Ureter (tissue), 1 donor: ENCODE measurements at regions not wholly inside any gene's neighbourhood (a gene's known extent, or its start where the extent isn't known, plus 50 kb on each side); places are given as distances from the start of the nearest gene placed in this dataset.

Experiments
- DNase-seq: peaks from one replicate; pipeline ENCODE4 v3.0.0-alpha.2; 2020; ENCODE audit warnings: low spot score
- donor health status: DM: yes; HTN: yes; CAD: no.

DNA sequence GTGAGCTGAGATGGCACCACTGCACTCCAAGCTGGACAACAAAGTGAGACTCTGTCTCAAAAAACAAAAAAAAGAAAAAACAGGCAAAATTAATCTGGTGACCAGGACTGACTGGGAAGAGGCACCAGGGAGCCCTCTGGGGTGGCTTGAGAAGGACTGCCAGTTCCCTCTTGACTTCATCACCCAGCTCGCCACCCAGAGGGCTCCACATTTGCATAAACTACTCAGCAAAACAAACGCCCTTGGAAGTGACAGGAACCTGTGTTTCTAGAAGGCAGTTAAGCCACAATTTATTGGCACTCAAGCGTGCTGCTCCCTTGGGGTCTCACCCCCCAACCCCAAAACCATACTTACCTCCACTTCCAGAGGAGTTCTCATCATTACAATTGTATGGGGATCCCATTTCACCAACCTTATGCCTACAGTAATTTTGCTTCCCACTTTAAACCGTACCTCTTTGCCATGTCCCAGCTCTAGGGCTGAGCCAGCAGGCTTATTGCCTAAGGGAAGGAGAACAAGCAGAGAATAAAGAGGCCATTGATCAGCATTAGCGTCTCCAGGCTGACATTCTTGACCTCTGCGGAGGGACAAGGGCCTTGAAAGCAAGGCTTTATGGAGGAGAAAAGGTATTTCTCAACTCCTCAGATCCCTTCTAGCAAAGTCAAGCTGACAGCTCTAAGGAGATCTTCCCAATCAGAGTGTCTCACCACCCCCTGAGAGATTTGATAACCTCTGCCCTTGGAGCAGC is 357.4 kb downstream of the SHQ1 start:
- DNase-seq = no peak

DNA sequence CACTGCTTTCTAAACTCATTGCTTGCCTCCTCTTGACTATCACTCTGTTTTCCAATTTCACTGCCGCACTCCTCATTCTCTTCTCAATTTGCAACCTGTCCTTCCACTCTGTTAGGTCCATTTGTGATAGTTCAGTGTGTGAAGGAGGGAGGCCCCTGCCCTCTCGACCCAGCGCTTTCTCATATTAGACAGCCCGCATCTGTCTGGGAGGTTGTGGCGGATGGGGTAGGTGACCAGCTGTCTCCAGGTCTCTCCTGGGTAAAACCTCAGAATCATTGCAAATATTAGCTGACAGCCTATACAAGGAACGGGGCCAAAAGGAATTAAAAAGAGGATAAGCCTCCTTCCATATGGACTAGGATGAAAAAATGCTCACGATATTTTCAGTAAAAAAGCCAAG is 358.3 kb downstream of the SHQ1 start:
- no peak for DNase-seq

DNA sequence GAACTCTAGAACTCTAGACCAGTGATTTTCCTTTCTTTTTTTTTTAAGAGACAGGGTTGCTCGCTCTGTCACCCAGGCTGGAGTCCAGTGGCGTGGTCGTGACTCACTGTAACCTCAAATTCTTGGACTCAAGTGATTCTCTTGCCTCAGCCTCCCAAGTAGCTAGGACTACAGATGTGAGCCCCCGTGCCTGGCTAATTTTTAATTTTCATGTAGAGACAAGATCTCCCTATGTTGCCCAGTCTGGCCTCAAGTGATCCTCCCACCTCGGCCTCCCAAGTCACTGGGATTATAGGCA is 359.6 kb downstream of the SHQ1 start:
- DNase-seq = no peak

DNA sequence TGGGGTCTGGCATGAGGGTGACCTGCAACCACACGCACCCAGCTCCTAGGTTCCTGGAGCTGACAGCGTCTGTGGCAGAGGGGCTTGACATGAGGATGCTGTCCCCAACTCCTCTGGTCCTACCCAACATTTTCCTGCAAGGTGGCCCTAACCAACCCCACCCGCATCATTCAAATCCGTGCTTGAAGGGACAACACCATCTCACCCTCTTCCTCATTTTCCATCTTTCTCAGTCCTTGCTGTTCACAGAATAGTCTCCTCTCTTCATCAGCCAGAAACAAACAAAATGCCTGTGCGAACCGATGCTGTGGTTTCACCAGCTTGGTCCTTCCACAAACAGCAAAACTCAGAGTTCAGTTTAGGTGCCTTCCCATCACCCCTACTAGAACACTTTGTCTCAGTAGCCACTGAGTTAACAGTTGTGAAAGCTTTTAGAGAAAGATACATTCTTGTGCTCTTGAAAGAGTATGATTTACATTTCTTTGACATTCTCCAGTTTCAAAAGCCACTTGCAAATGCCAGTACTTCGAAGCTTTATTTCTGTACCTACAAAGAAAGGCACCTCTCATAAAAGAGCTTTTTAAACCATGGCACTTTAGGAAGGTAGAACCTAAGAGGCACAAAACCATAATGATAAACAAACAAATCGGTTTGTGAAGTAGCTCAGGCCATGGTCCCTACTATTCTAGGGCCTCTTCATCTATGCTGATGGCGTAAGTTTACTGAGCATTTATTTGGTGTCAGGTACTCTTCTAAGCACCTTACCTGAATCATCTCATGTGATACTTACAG is 360.1 kb downstream of the SHQ1 start:
- no peak for DNase-seq

DNA sequence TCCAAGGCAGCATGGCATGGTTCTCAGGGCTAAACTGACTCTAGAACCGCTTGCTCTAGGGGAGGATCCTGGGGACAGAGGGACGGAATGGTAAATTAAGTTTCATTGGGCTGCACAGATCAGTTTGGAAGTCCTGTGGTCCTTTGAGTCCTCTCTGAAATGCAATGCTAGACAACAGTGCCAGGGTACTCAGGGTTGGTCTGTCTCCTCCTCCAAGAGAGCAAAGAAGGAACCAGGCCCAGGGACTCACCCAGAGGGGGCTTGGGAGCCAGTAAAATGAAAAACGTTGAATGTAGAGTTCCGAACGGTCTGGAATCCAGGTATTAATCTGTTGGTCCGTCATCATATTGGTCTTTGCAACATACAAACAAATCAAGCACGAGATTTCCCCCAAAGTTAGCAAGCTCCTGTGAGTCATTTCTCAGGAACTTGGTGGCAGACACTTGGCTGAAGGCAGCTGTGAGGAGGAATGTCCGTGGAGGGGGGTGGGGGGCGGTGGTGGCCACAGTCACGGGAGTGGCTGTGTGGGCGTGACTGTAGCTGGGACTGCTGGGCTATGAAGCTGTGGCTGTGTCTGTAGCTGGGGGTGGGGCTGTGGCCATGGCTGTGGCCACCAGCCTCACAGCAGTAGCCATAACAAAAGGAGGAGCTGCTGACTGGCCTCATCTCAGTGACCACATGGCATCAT is 361.0 kb downstream of the SHQ1 start:
- peak; percentile 84 for DNase-seq

DNA sequence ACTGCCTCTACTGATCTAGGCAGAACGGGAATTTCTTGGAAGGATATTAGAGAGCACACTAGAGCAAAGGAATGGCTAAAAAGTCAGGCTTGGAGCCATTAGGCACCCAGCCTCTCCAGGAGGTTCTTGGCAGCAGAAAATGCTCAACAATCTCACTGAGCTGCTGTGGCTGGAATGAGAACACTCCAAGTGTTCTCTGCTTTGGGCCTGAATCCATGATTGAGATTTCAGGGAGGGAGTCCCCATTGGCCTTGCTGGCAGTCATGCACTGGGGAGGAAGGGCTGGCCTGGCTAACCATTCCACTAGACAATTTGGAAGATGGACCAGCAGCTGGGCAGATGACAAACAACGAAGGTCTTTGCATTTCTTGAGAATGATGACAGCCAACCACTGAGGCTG is 362.6 kb downstream of the SHQ1 start:
- DNase-seq = no peak

DNA sequence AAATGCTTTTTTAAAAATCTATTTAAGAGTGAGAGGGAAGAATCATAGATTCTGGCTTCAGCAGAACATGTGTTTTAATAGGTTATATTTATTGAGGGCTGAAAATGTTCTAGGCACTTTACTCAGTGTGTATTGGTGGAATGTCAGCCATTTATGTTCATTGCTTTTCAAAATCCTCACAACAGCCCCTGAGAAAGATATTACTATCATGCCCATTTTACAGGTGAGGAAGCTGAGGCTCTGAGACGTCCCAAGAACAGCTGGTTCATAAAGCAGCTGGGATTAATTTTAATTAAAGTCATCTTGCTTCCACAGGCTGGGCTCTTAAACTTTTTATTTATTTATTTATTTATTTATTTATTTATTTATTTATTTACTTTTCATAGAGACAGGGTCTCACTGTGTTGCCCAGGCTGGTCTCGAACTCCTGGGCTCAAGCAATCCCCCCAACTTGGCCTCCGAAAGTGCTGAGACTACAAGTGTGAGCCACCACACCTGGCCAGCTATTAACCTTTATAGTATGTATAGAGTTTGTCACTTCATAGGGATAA is 364.6 kb downstream of the SHQ1 start:
- DNase-seq = no peak

DNA sequence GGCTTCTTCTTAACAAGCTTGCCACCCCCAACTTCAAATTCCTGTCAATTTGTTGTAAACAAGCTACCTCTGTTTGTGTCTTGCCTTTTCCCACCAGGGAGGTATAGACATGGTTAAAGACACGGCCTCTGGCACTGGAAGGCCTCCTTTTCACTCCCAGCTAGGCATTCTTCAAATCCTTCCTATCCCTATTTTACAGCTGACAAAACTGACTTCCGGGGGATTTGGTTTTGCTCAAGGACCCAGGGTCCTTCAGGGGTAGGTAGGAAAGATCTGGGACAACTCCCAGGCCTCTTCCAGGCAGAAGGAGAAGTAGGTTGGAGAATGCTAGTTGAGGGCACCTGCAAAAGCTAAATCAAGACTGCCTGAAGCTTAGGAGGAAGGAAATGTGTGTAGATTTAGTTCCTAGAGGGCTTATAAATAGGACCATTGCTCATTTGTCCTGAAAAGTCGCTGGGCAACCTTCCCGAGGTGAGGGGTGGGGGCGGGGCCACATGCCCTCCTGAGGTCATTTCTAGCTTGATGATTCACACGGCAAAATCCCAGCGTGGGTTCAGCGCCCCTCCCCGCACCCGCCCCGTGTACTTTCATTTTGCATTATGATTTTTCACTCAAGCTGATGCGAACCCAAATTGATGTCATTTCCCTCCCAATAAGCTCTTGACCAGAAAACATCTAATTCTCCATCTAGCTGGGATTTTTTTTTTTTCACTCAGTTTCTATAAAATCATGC is 365.5 kb downstream of the SHQ1 start:
- DNase-seq = peak; percentile 83

DNA sequence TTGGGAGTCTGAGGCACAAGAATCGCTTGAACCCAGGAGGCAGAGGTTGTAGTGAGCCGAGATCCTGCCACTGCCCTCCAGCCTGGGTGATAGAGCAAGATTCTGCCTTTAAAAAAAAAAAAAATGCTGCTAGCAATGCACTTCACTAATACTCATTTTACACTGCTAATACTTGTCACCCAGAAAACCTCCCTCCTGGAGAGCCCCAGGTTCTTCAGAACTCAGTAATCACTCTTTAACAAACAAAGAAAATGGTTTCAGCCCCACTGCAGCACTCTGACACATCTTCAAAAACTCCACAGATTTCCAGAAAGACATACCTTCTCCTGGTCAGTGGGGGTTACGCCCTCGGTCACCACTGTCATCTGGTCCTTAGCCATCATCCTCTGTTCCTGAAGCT is 366.7 kb downstream of the SHQ1 start:
- no peak for DNase-seq

DNA sequence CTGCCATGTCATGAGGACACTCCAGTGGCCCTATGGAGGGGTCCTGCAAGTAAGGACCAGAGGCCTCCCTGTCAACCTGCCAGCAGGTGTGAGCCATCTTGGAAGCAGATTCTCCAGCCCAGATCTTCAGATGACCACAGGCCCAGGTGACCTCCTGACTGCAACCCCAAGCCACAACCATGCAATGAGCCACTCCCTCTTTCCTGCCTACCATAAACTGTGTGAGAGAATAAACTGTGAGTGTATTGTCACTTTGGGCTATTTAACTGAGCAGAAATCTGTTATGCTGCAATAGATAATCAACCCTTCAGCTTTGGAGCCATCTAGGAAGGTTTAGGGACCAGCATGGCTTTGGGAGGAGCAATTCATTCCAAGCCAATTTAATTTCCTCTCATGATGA is 367.9 kb downstream of the SHQ1 start:
- DNase-seq = no peak

DNA sequence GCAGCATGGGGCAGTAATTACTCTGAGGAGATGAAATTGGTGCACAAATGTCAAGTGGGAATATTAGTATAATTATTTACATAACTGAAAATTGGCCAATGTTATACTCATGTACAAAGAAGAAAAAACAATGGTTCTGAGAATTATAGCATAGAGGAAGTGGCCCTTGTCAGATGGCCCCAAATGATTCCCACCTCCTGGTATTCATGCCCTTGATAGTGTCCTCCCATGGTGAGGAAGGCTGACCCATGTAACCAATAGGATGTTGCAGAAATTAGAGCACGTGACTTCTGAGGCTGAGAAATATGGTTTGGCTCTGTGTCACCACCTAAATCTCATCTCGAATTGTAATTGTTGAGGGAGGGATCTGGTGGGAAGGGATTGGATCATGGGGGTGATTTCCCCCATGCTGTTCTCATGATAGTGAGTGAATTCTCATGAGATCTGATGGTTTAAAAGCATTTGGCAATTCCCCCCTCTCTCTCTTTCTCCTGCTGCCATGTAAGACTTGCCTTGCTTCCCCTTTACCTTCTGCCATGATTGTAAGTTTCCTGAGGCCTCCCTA is 368.5 kb downstream of the SHQ1 start:
- DNase-seq = no peak

DNA sequence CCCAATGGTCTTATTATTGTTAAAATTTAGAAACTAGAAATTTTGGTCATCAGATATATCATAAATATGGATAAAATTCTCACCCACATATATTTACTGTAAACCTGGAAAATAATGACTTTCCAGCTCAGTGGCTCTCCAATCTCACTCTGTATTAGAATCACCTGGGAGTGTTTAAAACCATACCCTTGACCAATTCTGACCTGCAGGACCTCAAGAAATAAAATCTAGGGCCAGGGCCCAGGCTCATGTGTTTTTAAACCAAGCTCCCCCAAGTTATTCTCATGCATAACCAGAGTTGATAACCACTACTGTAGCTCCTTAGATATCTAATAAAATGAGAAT is 372.1 kb downstream of the SHQ1 start:
- DNase-seq = no peak

DNA sequence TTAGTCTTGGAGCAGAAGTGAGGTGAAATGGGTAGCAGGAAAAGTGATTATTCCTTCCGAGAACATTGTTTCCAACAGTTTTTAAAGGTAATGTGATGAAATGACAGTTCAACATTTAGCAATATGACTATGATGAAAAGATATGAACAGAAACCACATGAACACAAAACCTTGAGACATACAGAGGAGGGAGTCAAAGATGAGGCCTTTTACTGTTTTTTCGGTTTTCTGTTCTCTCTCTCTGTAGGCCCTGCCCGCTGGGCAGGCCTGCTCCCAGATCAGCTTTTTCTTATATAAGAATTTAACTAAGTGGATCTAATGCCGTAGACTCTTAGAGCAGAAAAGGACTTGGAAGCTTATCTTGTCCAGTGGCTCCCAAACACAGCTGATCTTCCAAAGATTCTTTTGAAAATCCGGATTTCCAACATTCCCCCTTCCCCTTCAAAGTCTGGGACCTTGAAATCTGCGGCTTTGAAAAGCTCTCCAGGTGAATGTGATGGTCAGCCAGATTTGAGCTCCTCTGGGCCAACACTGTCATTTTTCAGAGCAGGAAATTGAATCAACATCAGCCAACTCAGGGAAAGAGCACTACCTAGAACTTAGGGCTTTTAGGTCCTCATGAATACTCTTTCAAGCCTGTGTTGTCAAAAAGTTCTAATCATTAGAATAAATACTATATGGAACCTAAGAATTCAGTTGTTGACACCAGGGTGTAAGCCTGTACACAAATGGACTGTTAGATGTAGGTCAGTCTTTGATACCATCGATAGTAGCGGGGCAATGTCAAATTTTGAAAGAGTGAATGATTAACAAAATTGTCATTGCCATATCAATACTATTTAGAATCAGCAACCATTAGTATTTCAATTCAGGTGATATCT is 372.7 kb downstream of the SHQ1 start:
- DNase-seq = no peak

DNA sequence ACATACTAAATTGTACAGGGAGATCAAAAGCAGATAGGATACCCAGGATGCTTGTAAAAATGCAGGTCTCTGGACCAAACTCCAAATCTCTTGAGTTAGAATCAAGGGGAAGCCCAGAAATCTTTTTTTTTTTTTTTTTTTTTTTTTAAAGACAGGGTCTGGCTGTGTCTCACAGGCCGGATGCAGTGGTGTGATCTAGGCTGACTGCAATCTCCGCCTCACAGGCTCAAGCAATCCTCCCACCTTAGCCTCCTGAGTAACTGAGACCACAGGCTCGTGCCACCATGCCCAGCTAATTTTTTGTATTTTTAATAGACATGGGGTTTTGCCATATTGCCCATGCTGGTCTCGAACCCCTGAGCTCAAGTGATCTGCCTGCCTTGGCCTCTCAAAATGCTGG is 373.5 kb downstream of the SHQ1 start:
- DNase-seq = no peak

DNA sequence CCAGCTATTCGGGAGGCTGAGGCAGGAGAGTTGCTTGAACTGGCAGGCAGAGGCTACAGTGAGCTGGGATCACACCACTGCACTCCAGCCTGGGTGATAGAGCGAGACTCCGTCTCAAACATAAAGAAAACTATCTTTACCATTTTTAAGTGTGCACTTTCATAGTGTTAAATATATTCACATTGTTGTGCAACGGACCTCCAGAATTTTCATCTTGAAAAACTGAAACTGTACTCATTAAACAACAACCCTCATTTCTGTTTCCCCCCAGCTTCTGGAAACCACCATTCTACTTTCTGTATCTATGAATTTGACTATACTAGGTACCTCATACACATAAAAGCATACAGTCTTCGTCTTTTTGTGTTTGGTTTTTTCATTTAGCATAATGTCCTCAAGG is 375.1 kb downstream of the SHQ1 start:
- no peak for DNase-seq

DNA sequence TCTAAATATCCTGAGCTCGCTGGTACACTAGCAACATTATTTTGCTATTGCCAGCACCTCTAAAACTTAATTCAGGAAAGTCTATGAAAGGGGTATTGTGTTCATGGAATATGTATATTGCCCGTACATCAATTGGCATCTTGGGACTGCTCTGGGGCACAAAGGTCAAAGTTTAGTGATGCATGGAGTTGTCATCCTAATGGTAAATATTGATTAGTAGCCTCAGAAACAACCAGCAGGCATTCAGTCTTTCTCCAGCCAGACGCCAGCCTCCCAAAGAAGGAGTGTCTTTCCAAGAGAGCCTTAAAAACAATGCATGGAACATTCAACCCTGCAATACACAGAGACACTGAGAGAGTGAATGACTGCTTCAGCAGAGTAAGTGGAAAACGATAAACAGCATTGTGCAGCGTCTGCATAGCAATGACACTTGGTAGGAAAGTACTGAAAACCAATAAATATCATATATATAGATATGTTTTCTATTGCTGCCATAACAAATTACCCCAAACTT is 377.3 kb downstream of the SHQ1 start:
- DNase-seq = no peak

DNA sequence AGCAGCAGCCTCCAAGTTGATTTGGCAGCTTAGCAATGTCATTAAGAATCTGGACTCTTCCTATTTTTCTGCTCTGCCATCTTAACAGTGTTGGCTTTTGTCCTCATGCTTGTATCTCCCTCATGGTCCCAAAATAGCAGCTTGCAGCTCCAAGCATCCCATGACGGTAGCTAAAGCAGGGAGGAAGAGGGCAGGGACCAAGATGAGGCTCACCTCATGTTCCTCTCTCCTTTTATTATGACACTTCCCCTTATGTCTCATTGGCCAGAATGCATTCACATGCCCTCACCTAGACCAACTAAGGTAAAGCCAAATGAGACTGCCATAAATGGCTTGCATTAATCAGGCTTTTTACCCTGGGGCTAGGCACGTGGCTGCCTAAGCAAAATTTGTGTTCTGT is 382.4 kb downstream of the SHQ1 start:
- no peak for DNase-seq

DNA sequence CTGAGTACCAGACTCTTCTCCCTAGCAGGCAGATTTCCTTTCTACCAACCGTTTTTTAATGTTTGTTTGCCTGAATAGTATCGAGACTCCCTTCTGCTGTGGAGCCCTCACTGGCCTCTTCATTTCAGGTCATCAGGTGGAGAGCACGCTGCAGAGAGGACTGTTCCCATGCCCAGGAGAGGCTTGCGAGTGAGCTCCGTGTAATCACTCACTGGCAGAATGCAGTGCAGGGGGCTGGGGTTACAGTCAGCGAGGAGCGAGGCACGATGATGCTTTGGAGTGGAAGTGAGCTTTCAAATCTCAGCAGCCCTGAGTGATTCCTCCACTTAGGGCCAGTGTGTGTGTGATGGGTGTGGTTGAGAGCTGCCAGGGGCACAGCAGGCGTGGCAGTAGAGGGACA is 385.2 kb downstream of the SHQ1 start:
- DNase-seq = no peak

DNA sequence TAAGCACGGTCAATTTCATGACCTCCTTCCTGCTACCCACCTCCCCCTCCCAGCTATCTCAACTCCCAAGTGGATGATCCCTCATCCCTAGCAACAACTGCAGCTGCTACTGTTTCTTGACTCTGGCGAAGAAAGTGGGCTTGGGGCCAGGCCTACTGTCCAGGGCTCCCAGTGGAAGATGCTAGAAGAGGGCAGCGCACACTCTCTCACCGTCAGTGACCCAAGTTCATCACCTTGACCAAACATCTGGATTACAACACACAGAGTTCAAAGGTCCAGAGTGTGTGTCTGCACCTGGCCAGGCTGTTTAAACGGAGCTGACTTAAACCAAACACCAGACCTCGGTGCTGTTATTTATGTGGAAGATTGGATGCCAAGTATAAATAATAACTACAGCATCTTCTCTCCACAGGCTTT is 385.6 kb downstream of the SHQ1 start:
- no peak for DNase-seq

DNA sequence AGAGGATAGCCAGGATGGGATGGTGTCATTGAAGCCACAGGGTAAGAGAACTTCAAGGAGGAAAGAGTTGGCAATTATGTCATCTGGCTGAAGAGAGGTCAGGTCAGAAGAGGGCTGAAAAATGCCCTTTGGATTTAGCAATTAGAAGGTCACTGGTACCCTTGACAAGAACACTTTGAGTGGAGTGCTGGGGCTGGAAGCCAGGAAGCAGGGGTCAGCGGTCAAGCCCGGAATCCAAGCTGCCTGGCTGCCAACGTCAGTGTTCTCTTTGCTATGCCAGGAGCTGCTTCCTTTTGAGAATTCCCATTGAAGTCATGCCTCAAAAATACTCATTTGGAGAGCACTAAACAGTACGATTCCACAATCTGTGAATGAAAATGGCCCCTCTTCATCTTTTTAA is 386.5 kb downstream of the SHQ1 start:
- DNase-seq = no peak
